ENCODE measurements at regions not wholly inside any gene's neighbourhood (a gene's known extent, or its start where the extent isn't known, plus 50 kb on each side); places are given as distances from the start of the nearest gene placed in this dataset.

DNA sequence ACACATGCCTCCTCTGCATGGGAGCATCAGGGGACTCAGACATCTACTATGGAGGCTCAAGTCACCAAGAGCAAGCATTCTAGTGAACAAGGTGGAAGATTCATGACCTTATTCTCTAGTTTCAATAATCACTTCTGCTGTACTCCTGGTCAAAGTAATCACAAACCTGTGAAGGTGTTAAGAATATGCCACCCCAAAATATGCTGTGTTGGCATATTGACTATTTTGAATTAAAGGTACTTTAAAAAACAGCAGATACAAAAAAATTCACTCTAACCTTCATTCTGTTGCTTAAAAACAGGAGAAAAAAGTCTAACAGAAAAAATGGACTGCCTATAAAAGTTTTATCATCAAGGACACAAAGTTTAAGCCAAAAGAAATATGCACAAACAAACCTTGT lies 607.8 kb upstream of the TYRP1 start:
- POLR2A ChIA-PET: no interaction called here
- ATAC-seq: no peak

More for the DNA sequence above, 607.8 kb upstream of the TYRP1 start:
- Mint-ChIP-seq H3K27ac (no peak overlapping the region), H3K9me3 (no peaks in the 10 kb centered on the region), H3K27me3 (ENCODE audit: low read depth) (no peaks in the 10 kb centered on the region), H3K4me3 (no peak overlapping the region), H3K36me3 (no peaks in the 10 kb centered on the region), H3K4me1 (no peaks in the 10 kb centered on the region)
- no peak for DNase-seq (ENCODE audit: low spot score)
- CTCF ChIA-PET: no interaction called here
- TF ChIP-seq AFF4 (CRISPR knock-in tag; IDR thresholded peaks at IDR 0.05; ENCODE audit: borderline replicate concordance): no peak
- no peak for TF ChIP-seq ATF2 (CRISPR knock-in tag; IDR thresholded peaks at IDR 0.05; ENCODE audit: borderline replicate concordance, low read depth)
- TF ChIP-seq, protein P1, sequence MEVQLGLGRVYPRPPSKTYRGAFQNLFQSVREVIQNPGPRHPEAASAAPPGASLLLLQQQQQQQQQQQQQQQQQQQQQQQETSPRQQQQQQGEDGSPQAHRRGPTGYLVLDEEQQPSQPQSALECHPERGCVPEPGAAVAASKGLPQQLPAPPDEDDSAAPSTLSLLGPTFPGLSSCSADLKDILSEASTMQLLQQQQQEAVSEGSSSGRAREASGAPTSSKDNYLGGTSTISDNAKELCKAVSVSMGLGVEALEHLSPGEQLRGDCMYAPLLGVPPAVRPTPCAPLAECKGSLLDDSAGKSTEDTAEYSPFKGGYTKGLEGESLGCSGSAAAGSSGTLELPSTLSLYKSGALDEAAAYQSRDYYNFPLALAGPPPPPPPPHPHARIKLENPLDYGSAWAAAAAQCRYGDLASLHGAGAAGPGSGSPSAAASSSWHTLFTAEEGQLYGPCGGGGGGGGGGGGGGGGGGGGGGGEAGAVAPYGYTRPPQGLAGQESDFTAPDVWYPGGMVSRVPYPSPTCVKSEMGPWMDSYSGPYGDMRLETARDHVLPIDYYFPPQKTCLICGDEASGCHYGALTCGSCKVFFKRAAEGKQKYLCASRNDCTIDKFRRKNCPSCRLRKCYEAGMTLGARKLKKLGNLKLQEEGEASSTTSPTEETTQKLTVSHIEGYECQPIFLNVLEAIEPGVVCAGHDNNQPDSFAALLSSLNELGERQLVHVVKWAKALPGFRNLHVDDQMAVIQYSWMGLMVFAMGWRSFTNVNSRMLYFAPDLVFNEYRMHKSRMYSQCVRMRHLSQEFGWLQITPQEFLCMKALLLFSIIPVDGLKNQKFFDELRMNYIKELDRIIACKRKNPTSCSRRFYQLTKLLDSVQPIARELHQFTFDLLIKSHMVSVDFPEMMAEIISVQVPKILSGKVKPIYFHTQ (CRISPR knock-in tag; IDR thresholded peaks at IDR 0.05): no peak
- no peak for TF ChIP-seq SMAD3 (CRISPR knock-in tag; IDR thresholded peaks at IDR 0.05; ENCODE audit: borderline replicate concordance)
- TF ChIP-seq, protein P2, sequence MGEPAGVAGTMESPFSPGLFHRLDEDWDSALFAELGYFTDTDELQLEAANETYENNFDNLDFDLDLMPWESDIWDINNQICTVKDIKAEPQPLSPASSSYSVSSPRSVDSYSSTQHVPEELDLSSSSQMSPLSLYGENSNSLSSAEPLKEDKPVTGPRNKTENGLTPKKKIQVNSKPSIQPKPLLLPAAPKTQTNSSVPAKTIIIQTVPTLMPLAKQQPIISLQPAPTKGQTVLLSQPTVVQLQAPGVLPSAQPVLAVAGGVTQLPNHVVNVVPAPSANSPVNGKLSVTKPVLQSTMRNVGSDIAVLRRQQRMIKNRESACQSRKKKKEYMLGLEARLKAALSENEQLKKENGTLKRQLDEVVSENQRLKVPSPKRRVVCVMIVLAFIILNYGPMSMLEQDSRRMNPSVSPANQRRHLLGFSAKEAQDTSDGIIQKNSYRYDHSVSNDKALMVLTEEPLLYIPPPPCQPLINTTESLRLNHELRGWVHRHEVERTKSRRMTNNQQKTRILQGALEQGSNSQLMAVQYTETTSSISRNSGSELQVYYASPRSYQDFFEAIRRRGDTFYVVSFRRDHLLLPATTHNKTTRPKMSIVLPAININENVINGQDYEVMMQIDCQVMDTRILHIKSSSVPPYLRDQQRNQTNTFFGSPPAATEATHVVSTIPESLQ (CRISPR knock-in tag; IDR thresholded peaks at IDR 0.05): no peak
- no peak for TF ChIP-seq USF1 (CRISPR knock-in tag; IDR thresholded peaks at IDR 0.05)
- no peak for TF ChIP-seq ATF1 (CRISPR knock-in tag; IDR thresholded peaks at IDR 0.05)
- TF ChIP-seq JAZF1 (CRISPR knock-in tag; IDR thresholded peaks at IDR 0.05): no peak
- TF ChIP-seq FOXJ3 (CRISPR knock-in tag; IDR thresholded peaks at IDR 0.05; ENCODE audit: borderline replicate concordance): no peak
- TF ChIP-seq USF2 (CRISPR knock-in tag; IDR thresholded peaks at IDR 0.05): no peak
- TF ChIP-seq ZBTB21 (CRISPR knock-in tag; IDR thresholded peaks at IDR 0.05; ENCODE audit: borderline replicate concordance): no peak
- no peak for TF ChIP-seq OVOL2 (CRISPR knock-in tag; IDR thresholded peaks at IDR 0.05; ENCODE audit: borderline replicate concordance)
